GM21381 (cell line): ENCODE measurements at regions not wholly inside any gene's neighbourhood (a gene's known extent, or its start where the extent isn't known, plus 50 kb on each side); places are given as distances from the start of the nearest gene placed in this dataset.

ENCODE experiments used
- ATAC-seq: cut with Tn5 transposase; IDR thresholded peaks from one replicate; pipeline ENCODE4 v1.9.1; 2021; ENCODE audit warnings: mild to moderate bottlenecking, moderate library complexity; ENCODE audit not compliant: unreplicated experiment

DNA sequence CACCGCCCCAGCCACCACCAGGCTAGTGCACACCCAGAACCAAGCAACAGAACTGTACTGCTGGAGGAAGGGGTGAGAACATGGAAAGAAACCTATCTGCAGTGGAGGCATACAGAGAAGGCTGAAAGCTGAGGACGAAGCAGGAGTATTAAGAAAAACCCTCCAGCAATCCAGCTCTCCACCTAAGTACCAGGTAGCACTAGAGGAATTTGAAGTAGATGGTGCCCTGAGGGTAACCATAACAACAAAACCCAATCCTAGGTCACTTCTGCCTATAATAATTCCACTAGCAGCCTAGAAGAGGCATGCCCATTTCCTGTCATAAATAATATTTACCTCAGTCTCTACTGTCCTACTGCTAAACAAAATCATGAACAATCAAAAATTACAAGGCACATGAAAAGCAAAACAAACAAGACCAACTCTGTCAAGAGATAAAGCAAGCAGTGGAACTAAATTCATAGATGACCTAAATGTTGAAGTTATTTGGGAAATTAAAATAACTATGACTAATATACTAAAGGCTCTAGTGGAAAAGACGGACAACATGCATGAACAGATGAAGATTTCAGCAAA lies 51.1 kb downstream of the HYCC1 start:
- ATAC-seq: no peak

DNA sequence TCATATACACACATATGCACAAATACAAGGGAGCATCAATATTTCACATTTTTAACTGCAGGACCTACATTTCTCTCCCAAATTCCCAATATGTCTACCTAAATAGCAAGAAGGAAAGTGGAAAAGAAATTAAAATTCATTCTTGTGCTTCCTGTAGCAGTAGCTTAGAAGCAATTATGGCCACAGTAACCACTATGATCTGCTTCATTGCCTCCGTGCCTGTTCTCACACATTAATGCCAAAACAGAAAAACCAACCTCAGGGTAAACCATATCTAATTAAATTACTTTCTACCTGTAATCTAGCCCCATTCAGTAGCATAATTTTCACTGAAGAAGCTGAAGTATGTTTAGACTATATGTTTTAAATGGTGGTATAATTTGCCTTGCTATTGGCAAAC lies 55.2 kb downstream of the HYCC1 start:
- no peak for ATAC-seq

DNA sequence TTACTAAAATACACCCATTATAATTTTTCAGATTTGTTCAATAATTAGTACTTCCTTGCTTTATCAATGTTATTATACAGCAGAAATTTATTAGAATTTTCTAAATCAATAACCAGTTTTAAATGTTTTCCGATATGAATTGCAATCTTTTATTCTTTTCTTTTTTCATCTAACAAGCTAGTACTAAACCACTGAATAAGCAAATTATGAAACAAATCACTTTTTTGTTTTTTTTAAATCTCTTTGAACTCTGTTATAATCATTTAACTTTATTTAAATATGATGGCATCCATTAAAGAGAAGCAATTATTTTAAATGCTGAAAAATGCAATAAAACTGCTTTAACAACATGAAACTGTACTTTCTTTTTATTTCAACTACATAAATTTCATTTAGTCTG lies 59.7 kb downstream of the HYCC1 start:
- no peak for ATAC-seq

DNA sequence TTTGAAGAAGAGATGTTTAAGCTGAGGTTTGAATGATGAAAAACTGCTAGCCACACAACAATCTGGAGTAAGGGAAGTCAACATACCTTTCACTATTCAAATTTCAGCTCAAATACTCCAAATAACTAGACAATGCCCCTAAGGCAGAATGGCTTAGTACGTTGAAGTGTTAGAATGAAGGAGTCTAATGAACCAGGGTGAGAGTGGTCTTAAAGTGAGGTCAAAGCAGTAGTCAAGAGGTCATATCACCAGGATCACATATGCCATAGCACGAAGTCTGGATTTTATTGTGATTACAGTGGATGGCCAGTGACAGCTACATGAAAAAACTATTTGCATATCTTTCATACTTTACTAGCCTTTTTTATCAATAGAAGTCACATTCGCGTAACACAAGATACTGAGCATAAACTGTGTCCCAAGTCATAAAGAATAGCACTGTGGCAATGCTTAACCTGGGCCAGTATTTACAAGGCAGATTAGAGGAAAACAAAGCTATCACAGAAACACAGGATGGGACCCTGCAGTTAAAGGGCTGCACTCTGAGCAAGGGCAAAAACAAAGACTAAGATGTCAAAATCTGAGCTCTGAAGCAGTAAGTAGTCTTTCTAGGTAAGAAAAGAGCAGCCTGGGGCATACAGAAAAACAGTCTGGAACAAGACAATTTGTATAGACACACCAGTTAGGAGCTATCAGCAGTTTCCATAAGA lies 61.5 kb downstream of the HYCC1 start:
- ATAC-seq: no peak

DNA sequence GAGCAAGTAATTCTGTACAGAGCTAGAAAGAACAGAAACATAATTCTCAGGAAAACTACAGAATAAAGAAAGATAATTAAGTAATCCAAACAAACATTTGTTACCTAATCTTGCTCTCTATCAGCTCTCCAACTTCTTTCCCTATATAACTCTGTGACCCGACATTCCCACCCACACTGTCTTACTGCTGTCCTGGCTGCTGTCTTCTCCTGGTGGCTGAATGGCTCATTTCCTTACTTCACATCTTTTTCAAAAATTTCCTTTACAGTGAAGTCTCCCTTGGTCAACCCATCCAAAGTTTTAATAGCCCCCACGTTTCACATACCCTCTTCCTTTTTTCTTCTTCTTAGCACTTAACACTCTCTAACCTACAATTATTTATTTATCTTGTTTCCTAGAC lies 64.0 kb downstream of the HYCC1 start:
- no peak for ATAC-seq

DNA sequence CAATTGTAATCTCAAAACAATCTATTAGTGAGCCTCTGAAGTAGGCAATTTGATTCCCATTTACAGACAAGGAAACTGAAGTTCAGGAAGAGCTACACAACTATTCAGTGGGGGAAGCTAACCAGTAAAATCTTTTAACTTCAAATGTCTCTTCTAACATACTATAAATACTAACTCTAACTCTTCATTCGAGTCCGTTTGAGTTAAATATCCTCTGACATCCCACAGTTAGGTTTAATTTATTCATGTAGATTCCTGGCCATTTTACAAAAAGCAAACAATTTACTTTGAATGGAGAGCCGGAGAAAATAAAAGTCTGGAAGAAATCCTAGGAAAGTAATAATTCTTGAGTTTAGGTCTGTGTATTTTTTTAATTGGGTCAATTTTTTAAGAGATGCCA lies 64.7 kb downstream of the HYCC1 start:
- no peak for ATAC-seq

DNA sequence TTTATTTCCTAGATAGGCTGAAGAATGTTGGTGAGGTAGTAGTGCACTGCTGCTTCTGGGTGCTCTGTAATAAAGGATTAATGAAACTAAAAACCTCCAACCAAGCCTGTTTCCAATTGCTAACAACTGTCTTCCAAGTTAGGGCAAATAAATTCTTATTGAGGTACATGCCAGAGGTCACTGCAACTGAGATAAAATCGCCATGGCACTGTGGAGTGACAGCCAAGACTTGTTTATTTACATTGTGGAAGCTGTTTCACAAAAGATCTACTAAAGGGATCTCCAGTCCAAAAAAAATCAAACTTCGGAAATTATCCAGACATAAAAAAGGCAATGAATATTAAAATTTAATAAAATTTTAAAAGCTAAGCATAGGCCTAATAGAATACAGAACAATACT lies 65.2 kb downstream of the HYCC1 start:
- no peak for ATAC-seq

DNA sequence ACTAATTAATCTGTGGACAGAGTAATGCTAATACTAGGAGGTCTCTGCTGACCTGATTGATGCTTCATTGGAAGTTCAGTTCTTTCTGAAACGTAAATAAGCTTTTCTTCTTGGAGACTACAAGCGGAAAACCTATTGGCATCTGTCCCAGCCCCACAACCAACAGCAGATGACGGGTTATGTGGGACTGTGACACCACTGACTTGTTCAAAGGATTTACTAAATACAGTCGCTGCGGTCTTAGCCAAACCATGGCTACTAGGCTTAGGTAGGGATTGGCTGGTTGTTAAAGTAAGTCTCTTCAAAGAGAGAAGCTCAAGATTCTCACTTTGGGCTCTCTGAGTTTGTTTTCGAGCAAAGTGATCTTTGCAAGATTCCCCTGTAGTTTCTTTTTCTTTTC lies 68.3 kb downstream of the HYCC1 start:
- no peak for ATAC-seq

DNA sequence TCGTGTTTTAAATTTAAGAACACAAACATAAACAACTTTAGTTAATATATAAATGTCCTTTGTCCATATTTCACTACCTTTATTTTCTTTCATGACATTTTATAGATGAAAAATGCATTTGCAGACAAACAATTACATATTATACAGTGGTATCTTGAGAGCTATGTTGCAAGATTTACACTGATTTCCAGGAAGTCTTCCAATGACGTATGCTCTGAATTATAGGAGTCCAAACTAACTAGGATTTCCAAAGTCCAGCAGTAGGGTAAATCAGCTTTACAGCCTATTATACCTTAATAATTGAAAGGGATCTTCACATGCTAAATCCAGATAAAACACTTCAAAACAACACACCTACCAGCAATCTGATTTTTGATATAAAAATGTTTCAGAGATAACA lies 69.4 kb downstream of the HYCC1 start:
- no peak for ATAC-seq

DNA sequence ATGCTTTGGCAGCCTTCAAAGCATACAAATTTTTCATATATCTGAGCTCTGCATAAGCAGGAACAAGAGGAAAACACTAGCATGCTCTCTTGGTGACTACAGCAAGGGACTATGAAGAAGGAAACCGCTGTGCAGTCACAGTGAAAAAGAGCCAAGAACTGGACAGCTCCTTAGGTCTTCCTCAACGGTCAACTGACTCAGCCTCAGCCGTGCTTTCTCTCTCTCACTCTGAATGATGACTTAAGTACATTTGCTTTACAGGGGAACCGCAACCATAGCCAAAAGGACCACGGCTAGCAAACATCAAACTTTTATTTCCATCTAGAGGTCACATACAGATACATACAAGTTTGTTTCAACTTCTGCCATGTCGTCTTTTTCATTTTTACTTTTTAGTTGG lies 69.9 kb downstream of the HYCC1 start:
- no peak for ATAC-seq

DNA sequence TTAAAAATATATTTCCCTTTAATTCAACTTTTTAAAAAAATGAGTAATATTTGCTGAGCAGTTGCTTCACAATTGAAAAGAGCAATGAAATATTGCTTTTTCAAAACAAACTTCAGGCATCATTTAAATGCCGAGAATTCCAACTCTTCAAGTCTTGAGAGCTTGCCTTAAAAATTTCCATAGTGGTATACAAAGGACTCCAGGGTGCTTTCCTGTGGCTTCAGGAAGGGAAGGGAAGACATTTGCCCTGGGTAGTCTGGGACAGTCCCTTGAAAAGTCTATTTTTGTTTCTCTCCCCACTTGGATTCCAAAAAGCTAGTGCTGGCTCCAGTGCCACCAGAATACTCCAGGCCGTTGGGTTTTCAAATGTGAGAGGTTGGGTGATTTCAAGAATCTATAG lies 71.7 kb downstream of the HYCC1 start:
- ATAC-seq: no peak

DNA sequence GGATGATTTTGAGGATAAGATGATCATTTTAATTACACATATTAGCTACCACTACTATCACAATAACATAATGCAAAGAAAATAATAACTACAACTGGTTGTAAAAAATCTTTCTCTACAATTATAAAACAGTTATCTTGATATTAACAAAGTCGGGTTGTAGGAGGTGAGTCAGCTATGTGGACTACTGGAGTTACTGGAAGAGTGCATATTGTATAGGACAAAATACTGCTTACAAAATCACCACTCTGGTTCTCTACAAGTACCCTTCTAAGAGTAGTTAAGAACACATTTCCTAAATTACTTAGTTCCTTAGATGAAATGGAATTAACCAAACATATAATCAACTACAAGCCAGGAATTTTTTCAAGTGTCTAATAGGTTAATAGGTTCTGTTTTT lies 74.1 kb downstream of the HYCC1 start:
- no peak for ATAC-seq

DNA sequence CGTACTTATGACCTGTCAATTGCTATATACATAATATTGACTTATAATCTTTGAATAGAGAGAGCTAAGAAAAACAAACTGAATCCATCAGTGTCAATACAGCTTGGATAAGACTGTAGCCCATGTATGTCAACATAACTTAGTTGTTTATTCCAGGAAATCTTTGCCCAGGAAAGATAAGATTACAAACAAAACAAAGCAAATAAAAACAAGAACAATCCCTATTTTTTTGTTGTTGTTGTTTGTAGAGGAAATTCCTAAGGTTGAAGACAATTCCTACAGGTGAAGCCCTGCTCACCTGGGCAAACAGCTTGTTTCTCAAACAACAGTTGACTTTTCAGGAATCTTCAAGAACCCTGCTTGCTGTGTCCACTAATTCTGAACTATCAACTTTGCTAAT lies 76.0 kb downstream of the HYCC1 start:
- ATAC-seq: no peak

DNA sequence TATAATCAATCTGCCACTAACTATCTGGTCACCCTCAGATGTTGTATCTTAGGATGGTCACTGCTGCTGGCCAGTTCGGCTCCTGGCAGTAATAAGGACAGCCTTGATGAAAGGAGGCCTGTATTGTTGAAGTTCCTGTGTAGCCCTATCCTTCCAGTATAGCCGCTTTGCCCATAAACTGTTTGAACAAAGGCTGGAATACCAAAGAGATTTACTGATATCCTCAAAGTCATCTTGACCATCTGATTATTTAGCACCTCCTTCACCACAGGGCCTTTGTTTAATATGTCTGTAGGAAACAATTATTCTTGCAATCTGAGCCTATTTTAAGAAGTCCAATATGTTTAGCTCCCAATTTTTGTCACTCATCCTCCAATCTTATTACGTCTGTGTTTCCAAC lies 77.7 kb downstream of the HYCC1 start:
- no peak for ATAC-seq

DNA sequence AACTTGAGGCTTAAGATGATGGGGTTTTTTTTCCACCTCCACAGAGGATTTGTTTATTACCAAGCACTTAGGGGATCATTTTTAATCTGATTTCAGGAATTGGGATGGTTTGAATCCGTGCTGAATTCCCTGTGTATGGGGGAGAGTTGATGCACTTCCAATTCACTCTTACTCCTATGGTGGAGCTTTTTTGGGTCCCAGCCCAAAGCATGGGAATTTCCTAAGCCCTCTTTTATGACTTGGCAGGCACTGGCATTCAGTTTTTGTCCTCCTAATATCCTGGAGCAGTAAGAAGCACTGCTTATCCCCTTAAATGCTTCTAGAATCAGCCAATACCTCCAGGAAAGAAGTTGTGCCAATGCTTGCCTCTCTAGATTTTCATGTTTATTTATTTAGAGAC lies 78.7 kb downstream of the HYCC1 start:
- ATAC-seq: no peak

DNA sequence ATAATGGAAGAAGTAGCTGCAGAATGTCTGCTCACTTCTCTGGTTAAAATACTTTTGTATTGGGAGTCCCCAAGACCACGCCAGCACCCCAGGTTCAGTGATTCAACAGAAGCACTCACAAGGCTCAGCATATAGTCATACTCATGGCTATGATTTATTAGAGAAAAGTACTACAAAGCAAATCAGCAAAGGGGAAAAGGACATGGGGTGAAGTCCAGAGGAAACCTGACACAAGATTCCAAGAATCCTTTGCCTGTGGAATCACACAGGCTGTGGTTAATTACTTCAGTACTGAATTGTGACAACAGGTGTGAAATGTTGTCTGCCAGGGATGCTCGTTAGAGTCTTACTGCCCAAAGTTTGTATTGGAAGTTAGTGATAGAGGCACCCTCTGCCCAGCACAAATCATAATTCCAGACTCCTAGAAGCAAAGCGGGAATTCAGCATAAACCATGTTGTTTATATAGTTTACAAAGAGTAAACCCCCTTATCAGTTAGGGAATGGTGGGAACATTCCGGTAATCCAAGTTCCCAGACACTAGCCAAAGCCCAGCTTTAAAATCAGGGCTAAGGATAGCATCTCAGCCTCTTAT lies 79.4 kb downstream of the HYCC1 start:
- ATAC-seq: no peak

DNA sequence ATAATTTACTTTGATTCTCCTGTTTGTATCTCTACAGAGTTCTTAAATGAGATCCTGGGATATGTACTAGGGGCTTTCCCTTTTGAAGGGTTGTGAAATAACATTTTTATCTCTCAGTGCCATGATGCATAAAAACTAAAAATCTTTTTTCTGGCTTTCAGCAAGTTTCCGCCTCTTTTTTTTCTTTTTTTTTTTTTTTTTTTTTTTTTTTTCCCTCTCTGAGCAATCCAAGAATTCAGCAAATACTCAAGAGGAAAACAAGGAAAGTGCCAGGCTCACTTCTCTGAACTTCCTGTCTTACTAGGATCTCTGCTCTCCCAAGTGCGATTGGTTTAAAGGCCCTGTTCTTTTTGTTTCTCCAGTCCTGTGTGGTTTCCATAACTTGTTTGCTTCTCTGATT lies 79.9 kb downstream of the HYCC1 start:
- no peak for ATAC-seq

DNA sequence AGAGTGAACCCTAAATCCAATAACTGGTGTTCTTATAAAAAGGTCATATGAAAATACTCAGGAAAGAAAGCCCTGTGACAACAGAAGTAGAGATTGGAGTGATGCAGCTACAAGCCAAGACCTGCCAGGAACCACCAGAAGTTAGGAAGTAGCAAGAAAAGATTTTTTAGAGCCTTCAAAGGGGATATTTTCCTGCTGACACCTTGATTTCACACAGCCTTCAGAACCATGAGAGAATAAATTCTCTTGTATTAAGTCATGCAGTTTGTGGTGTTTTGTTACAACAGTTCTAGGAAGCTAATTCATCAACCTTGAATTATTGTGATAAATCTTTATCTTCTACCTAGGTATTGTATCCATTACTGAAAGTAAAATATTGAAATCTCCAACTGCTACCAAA lies 81.0 kb downstream of the HYCC1 start:
- ATAC-seq: no peak

DNA sequence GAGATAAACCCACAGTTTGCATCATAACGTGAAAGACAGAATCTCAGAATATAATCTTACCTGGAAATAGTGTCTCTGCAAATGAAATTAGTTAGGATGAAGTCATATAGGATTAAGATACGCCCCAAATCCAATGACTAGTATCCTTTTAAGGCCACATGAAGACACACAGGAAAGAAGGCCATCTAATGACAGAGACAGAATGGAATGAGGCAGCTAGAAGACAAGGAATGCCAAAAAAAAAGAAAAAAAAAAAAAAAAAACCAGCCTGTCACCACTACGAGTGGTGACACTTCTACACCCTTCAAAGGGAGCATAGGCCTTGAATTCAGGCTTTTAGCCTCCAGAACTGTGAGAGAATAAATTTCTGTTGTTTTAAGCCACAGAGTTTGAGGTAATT lies 82.9 kb downstream of the HYCC1 start:
- ATAC-seq: no peak

DNA sequence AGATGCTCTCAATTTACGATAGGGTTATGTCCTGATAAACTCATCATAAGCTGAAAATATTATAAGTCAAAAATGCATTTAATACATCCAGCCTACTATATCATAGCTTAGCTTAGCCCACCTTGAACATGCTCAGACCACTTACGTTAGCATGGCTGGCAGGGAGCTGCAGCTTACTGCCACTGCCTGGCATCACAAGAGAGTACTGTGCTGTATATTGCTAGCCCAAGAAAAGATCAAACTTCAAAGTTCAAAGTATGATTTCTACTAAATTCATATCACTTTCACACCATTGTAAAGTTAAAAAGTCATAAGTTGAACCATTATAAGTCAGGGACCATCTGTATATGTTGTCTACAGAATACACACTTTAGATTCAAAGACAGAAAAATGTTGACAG lies 91.6 kb downstream of the HYCC1 start:
- ATAC-seq: no peak

DNA sequence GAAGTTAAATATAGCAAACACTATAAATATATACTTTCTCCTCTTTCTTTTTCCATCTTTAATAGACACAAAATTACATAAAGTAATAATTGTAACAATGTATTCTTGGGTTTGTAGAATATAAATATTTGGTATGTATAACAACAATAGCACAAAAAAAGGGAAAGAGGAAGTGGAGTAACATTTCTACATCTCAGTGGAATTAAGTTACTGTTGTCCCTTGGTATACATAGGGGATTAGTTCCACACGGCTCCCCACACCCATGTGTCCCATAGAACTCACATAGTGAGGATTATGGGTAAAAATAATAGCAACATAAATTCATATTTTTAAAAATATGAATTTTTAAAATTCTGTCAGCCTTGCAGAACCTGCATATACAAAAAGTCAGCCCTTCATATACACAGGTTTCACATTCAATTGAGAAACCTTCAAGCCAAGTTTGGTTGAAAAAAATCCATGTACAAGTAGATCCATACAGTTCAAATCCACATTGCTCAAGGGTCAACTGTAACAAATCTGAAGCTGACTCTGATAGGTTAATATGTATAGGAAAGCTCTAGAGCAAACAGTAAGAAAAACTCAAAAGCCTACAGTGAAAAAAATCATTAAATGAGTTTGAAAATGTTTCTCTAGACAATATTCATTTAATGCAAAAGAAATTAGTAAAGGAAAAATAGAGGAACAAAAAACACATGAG lies 92.4 kb downstream of the HYCC1 start:
- no peak for ATAC-seq

DNA sequence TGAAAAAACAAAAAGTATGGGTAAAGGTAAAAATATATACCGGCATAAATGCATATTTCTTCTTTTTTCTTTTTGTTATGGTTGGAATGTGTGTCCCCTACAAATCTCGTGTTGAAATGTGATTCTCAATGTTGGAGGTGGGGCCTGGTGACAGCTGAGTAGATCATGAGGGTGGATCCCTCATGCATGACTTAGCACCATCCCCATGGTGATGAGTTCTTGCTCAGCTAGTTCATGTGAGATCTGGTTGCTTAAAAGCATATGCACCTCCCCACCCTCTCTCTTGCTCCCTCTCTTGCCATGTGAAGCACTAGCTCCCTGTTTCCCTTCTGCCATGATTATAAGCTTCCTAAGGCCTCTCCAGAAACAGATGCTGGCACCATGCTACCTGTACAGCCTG lies 93.3 kb downstream of the HYCC1 start:
- ATAC-seq: no peak
